Adipocyte (in vitro differentiated cells): ENCODE measurements at regions not wholly inside any gene's neighbourhood (a gene's known extent, or its start where the extent isn't known, plus 50 kb on each side); places are given as distances from the start of the nearest gene placed in this dataset.

Experiments
- DNase-seq: peaks from one replicate; pipeline ENCODE4 v3.0.0-alpha.2; 2015; ENCODE audit warnings: low read depth
- H3K27me3 ChIP-seq: replicated peaks from 2 replicates; pipeline ENCODE4 v1.7.0; 2013; ENCODE audit warnings: mild to moderate bottlenecking, low read length, moderate library complexity; ENCODE audit not compliant: control insufficient read depth, insufficient read depth
- H3K36me3 ChIP-seq: 2 replicates; pipeline ENCODE4 v1.7.0; 2013; ENCODE audit warnings: low read length, mild to moderate bottlenecking, moderate library complexity; ENCODE audit not compliant: control insufficient read depth, insufficient read depth, severe bottlenecking
- H3K4me1 ChIP-seq: 2 replicates; pipeline ENCODE4 v1.7.0; 2013; ENCODE audit warnings: mild to moderate bottlenecking, low read length, moderate library complexity; ENCODE audit not compliant: control insufficient read depth, insufficient read depth
- H3K4me3 ChIP-seq: 2 replicates; pipeline ENCODE4 v1.7.0; 2013; ENCODE audit warnings: mild to moderate bottlenecking, low read length, moderate library complexity
- H3K9ac ChIP-seq: 2 replicates; pipeline ENCODE4 v1.7.0; 2013; ENCODE audit warnings: mild to moderate bottlenecking, low read length, moderate library complexity
- H3K9me3 ChIP-seq: 2 replicates; pipeline ENCODE4 v1.7.0; 2013; ENCODE audit warnings: mild to moderate bottlenecking, low read length, moderate library complexity; ENCODE audit not compliant: control insufficient read depth

- no peak for DNase-seq
- Histone ChIP-seq H3K4me3 (no peak overlapping the region), H3K9me3 (no peaks in the 10 kb centered on the region), H3K9ac (no peak overlapping the region), H3K27me3 (no peaks in the 10 kb centered on the region), H3K36me3 (no peaks in the 10 kb centered on the region), H3K4me1 (no peaks in the 10 kb centered on the region)
Observed at GRCh38 chr17:54836723-54837462, 63.8 kb upstream of the TOM1L1 start.

- H3K4me3 ChIP-seq = no peak overlapping the region
- DNase-seq = no peak
Observed at GRCh38 chr17:54838651-54839421, 61.8 kb upstream of the TOM1L1 start.

GRCh38 chr17:54839447-54839846, 61.2 kb upstream of the TOM1L1 start:
- no peak for DNase-seq
- Histone ChIP-seq H3K4me3 (no peak overlapping the region), H3K9ac (no peak overlapping the region), H3K4me1 (no peaks in the 10 kb centered on the region), H3K27me3 (no peaks in the 10 kb centered on the region), H3K36me3 (no peaks in the 10 kb centered on the region), H3K9me3 (no peaks in the 10 kb centered on the region)

More at GRCh38 chr17:54838651-54839421, 61.8 kb upstream of the TOM1L1 start:
- Histone ChIP-seq H3K9ac (no peak overlapping the region), H3K36me3 (no peaks in the 10 kb centered on the region), H3K4me1 (no peaks in the 10 kb centered on the region), H3K27me3 (no peaks in the 10 kb centered on the region), H3K9me3 (no peaks in the 10 kb centered on the region)

DNA sequence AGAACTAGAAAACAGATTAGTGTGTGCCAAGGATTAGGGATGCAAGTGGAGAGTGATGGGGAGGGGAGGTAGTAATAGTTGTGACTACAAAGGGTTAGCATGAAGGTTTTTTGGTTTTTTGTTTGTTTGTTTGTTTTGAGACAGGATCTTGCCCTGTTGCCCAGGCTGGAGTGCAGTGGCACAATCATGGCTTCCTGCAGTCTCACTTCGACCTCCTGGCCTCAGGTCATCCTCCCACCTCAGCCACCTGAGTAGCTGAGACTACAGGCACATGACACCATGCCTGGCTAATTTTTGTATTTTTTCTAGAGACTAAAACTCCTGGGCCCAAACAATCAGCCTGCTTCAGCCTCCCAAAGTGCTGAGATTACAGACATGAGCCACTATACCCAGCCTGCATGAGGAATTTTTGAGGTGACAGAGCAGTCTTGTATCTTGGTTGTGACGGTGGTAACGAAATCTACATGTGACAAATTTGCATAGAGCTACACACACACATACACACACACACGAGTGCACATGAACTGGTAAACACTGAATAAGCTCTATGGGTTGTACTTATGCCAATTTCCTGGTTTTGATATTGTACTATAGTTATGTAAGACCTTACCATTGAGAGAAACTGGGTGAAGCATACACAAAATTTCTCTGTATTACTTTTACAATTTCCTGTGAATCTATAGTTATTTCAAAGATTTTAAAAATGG, 59.6 kb upstream of the TOM1L1 start:
- Histone ChIP-seq H3K27me3 (no peaks in the 10 kb centered on the region), H3K4me1 (no peaks in the 10 kb centered on the region), H3K9me3 (no peaks in the 10 kb centered on the region), H3K4me3 (no peak overlapping the region), H3K9ac (no peak overlapping the region), H3K36me3 (no peaks in the 10 kb centered on the region)
- no peak for DNase-seq

- no peaks in the 10 kb centered on the region for H3K4me1 ChIP-seq
- no peaks in the 10 kb centered on the region for H3K36me3 ChIP-seq
- H3K27me3 ChIP-seq = no peaks in the 10 kb centered on the region
- H3K4me3 ChIP-seq = no peak overlapping the region
- H3K9me3 ChIP-seq = no peaks in the 10 kb centered on the region
- H3K9ac ChIP-seq = no peak overlapping the region
- no peak for DNase-seq
Observed at GRCh38 chr17:54841656-54842055, 59.0 kb upstream of the TOM1L1 start.

- H3K9me3 ChIP-seq = no peaks in the 10 kb centered on the region
- H3K36me3 ChIP-seq = no peaks in the 10 kb centered on the region
- H3K4me3 ChIP-seq = no peak overlapping the region
- no peak overlapping the region for H3K9ac ChIP-seq
- no peak for DNase-seq
- H3K4me1 ChIP-seq = no peaks in the 10 kb centered on the region
- no peaks in the 10 kb centered on the region for H3K27me3 ChIP-seq
Observed at GRCh38 chr17:54844233-54844632, 56.4 kb upstream of the TOM1L1 start.

- H3K36me3 ChIP-seq = no peaks in the 10 kb centered on the region
- H3K4me3 ChIP-seq = no peak overlapping the region
- no peaks in the 10 kb centered on the region for H3K4me1 ChIP-seq
- DNase-seq = no peak
- H3K9me3 ChIP-seq = no peaks in the 10 kb centered on the region
- H3K9ac ChIP-seq = no peak overlapping the region
- H3K27me3 ChIP-seq = no peaks in the 10 kb centered on the region
Observed at GRCh38 chr17:54848368-54848987, 52.2 kb upstream of the TOM1L1 start.

DNA sequence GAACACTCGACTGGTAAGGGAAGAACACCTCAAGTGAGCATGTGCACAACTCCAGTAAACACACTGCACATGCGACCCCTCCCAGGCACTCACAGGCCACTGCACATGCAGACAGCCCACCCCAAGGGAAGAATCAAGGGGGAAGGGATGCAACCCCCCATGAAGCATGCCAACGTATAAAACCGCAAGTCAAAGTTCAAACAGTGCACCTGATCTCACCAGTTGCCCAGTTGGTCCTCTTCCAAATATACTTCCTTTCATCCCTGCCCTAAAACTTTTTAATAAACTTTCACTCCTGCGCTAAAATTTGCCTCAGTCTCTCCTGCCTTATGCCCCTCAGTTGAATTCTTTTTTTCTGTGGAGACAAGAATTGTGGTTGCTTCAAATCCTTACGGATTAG, 51.0 kb upstream of the TOM1L1 start:
- Histone ChIP-seq H3K27me3 (no peaks in the 10 kb centered on the region), H3K9me3 (no peaks in the 10 kb centered on the region), H3K9ac (no peak overlapping the region), H3K4me3 (no peak overlapping the region), H3K4me1 (no peaks in the 10 kb centered on the region), H3K36me3 (no peaks in the 10 kb centered on the region)
- DNase-seq = no peak
